BLaER1 (cell line): ENCODE measurements at regions not wholly inside any gene's neighbourhood (a gene's known extent, or its start where the extent isn't known, plus 50 kb on each side); places are given as distances from the start of the nearest gene placed in this dataset.
A peak's percentile ranks its signal among the peaks of the same experiment; 100 is the strongest.
"Not testable (repeated sequence)": the region's sequence is repeated elsewhere in the genome, so short reads cannot be mapped to it uniquely, and the experiment has no call there.

Experiments
- H3K27ac ChIP-seq: shearing (Covaris generic); formaldehyde crosslinking; 2 replicates; pipeline ENCODE4 v1.8.1; 2022
- H3K27me3 ChIP-seq: shearing (Covaris generic); formaldehyde crosslinking; 2 replicates; pipeline ENCODE4 v1.8.1; 2022
- H3K36me3 ChIP-seq: shearing (Covaris generic); formaldehyde crosslinking; 2 replicates; pipeline ENCODE4 v1.8.1; 2022
- H3K4me1 ChIP-seq: shearing (Covaris generic); formaldehyde crosslinking; 2 replicates; pipeline ENCODE4 v1.8.1; 2022
- H3K4me2 ChIP-seq: shearing (Covaris generic); formaldehyde crosslinking; 2 replicates; pipeline ENCODE4 v1.8.1; 2022
- H3K4me3 ChIP-seq: shearing (Covaris generic); formaldehyde crosslinking; 2 replicates; pipeline ENCODE4 v1.8.1; 2022
- H3K9ac ChIP-seq: shearing (Covaris generic); formaldehyde crosslinking; 2 replicates; pipeline ENCODE4 v1.8.1; 2022
- H3K9me3 ChIP-seq: shearing (Covaris generic); formaldehyde crosslinking; 2 replicates; pipeline ENCODE4 v1.8.1; 2022
- H4K20me1 ChIP-seq: shearing (Covaris generic); formaldehyde crosslinking; 2 replicates; pipeline ENCODE4 v1.8.1; 2022
- Cebpa-rat ChIP-seq: shearing (Covaris generic); IDR thresholded peaks from 2 replicates; pipeline ENCODE4 v1.8.1; 2022

DNA sequence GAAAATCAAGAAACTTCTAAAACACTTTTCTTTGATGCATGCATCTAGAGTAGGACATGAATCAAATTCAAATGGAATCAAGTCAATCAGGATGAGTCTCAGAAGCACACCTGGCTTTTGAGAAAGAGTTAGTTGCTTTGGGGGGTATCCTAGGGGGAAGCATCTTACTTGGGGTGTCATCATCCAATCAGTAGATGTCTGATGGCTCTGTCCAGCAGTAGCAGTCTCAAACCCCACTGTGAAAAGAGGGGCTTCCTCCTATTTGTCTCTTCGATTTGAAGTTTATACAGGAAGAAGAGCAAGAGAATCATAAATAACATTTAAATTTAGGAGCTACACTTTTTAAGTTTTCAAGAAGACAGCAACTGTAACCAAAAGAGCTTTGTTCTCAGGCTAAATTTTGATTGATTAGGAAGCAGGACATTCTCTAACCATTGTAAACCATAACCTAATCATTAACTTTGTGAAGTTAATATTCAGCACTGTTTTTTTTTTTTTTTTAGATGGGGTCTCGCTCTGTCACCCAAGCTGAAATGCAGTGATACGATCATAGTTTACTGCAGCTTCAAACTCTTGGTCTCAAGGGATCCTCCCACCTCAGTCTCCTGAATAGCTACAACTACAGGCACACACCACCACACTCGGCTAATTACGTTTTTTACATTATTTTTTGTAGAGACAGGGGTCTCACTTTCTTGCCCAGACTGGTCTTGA is 614.7 kb downstream of the CSNK1G3 start:
- no peaks in the 10 kb centered on the region for H3K27me3 ChIP-seq
- H3K36me3 ChIP-seq, result no peaks in the 10 kb centered on the region
- H3K4me1 ChIP-seq, result peaks cover 59% of the 10 kb centered on the region
- TF ChIP-seq Cebpa-rat, result no peak
- H3K9me3 ChIP-seq, result no peaks in the 10 kb centered on the region
- no peak overlapping the region for H3K4me3 ChIP-seq
- no peak overlapping the region for H3K27ac ChIP-seq
- H4K20me1 ChIP-seq, result no peaks in the 10 kb centered on the region
- peak overlapping the region; percentile 39 for H3K4me2 ChIP-seq
- H3K9ac ChIP-seq, result no peak overlapping the region

DNA sequence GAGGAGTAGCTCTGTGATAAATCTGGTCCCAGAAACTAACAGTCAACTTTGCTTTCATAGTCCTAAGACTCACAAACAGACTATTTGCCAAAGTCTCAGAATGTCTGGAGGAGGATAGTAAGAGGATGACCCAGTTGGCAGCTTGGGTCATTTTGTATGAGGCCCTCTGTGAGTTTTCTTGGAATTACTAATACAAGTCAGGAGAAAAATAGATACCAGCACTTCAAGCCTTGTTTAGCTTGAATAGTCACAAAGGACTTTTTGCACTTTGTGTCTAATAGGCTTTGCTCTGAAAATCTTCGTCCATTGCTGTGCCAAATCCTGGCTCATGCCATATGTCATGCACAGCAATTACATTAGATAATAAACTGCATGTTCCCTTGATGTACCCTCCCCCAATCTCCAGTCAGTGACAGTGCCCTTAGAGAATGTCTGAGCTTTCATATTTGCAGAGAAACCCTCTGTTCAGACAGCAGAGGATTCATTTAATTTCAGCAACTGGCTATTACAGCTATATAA is 612.8 kb downstream of the CSNK1G3 start:
- no peak overlapping the region for H3K27ac ChIP-seq
- H3K36me3 ChIP-seq, result no peaks in the 10 kb centered on the region
- H3K4me3 ChIP-seq, result no peak overlapping the region
- TF ChIP-seq Cebpa-rat, result no peak
- H3K9me3 ChIP-seq, result no peaks in the 10 kb centered on the region
- H3K27me3 ChIP-seq, result no peaks in the 10 kb centered on the region
- no peaks in the 10 kb centered on the region for H4K20me1 ChIP-seq
- peak overlapping the region; percentile 12; the same call in 1 of the 2 replicates for H3K4me2 ChIP-seq
- H3K9ac ChIP-seq, result no peak overlapping the region
- peaks cover 52% of the 10 kb centered on the region for H3K4me1 ChIP-seq

DNA sequence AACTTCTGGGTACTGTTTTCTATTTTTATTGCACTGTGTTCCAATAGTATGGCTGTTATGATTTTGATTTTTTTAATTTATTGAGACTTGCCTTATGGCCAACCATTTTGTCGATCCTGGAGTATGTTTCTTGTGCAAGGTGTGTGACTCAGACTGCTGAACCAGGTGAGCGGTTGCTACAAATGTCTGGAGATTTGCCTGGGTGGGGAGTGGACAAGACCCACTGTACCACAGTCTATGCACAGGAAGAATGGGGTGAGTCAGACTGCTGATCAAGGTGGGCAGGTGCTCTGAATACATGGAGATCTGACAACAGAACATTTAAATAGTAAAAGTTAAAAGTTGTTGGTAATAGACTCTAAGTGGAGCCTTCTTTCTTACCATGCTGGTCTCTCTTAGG is 609.2 kb downstream of the CSNK1G3 start:
- H3K27me3 ChIP-seq, result no peaks in the 10 kb centered on the region
- peaks cover 21% of the 10 kb centered on the region for H3K4me1 ChIP-seq
- H3K9me3 ChIP-seq, result no peaks in the 10 kb centered on the region
- TF ChIP-seq Cebpa-rat, result no peak
- H3K36me3 ChIP-seq, result no peaks in the 10 kb centered on the region
- no peak overlapping the region for H3K27ac ChIP-seq
- no peak overlapping the region for H3K4me2 ChIP-seq
- no peak overlapping the region for H3K4me3 ChIP-seq
- no peak overlapping the region for H3K9ac ChIP-seq
- no peaks in the 10 kb centered on the region for H4K20me1 ChIP-seq

DNA sequence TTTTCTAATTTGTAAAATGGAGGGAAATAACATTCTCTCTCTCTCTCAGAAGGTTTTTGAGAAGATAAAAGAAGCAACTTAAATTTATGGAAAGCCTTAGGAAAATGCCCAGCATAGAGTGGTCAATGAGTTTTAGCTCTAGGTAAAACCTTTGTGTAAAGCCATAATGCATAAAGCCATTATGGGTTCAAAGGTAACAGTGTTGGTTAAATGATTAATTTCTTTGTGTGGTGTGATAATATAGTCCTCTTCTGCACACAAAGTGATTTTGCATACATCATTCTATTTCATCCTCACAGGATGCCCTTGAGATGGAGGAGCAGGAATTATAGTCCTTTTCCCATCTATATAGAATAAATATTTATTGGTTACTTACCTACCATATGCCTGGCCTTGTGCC is 602.9 kb downstream of the CSNK1G3 start:
- Histone ChIP-seq H3K9ac (no peak overlapping the region), H3K4me3 (no peak overlapping the region), H3K9me3 (no peaks in the 10 kb centered on the region), H3K4me1 (no peaks in the 10 kb centered on the region), H3K4me2 (no peak overlapping the region), H4K20me1 (no peaks in the 10 kb centered on the region), H3K27me3 (no peaks in the 10 kb centered on the region), H3K36me3 (no peaks in the 10 kb centered on the region), H3K27ac (no peak overlapping the region)
- no peak for TF ChIP-seq Cebpa-rat

DNA sequence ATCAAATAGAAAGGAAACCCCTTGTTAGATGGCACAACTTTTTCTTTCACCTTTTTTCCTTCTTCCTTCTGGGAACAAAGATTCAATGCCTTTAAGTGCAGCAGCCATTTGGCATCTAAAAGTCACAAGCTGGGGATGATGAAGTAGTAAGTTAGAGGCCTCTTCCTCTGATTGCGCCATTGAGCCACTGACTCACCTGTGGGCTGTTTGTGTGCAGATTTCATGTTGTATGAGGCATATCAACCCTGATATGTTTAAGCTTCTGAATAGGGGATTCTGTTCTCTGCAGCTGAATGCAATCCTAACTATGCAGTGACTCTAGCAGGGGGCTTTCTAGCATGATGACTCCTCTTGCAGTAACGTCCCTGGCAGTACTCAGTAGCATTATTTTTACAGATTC is 599.9 kb downstream of the CSNK1G3 start:
- Histone ChIP-seq H3K27me3 (no peaks in the 10 kb centered on the region), H3K4me1 (no peaks in the 10 kb centered on the region), H3K9me3 (no peaks in the 10 kb centered on the region)

DNA sequence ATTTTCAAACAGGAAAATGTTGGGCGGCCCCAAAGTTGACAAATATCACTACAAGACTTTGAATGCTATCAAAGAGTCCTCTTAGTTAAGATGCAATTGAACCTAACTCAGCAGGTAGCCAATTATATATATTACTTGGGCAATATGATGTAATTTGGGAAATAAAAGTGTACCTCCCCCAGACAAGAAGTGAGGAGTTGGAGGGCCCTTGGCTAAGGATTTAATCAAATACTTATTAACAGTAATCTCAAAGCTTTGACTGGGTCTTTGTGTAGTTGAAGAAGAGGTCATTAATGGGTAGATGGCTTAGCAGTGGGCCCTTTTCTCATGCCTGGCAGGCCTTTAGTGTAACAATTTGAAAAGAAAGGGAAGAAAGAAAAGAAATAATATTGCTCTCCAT is 599.0 kb downstream of the CSNK1G3 start:
- no peaks in the 10 kb centered on the region for H3K9me3 ChIP-seq
- no peaks in the 10 kb centered on the region for H3K4me1 ChIP-seq
- no peak overlapping the region for H3K9ac ChIP-seq
- H3K36me3 ChIP-seq, result no peaks in the 10 kb centered on the region
- no peak for TF ChIP-seq Cebpa-rat
- no peak overlapping the region for H3K4me2 ChIP-seq
- H3K27me3 ChIP-seq, result no peaks in the 10 kb centered on the region
- H3K4me3 ChIP-seq, result no peak overlapping the region
- no peak overlapping the region for H3K27ac ChIP-seq
- no peaks in the 10 kb centered on the region for H4K20me1 ChIP-seq

More for the DNA sequence above, 599.9 kb downstream of the CSNK1G3 start:
- Histone ChIP-seq H3K4me3 (no peak overlapping the region), H3K9ac (no peak overlapping the region), H3K4me2 (no peak overlapping the region), H3K36me3 (no peaks in the 10 kb centered on the region), H3K27ac (no peak overlapping the region), H4K20me1 (no peaks in the 10 kb centered on the region)
- no peak for TF ChIP-seq Cebpa-rat

DNA sequence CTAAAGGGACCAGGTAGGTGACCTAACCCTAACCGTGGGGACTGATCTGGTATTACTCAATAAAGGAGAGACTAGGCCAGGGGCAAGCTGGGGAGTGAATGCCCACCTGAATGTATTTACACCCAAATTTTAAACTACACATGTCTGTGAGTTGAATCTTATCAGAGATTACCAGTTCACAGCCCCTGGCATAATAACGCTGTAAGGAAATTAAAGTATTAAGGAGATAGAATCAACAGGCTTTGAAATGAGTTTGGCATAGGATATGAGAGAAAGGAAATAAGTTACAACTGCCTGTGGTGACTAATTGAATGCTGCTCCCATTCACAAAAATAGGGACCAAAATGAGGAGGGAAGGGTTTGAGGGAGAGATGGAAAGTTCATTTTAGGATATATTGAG is 593.3 kb downstream of the CSNK1G3 start:
- Histone ChIP-seq H3K27me3 (no peaks in the 10 kb centered on the region), H3K4me1 (no peaks in the 10 kb centered on the region), H3K9me3 (no peaks in the 10 kb centered on the region), H3K27ac (no peak overlapping the region), H3K36me3 (no peaks in the 10 kb centered on the region), H3K4me3 (no peak overlapping the region), H4K20me1 (no peaks in the 10 kb centered on the region), H3K4me2 (no peak overlapping the region), H3K9ac (no peak overlapping the region)
- no peak for TF ChIP-seq Cebpa-rat

DNA sequence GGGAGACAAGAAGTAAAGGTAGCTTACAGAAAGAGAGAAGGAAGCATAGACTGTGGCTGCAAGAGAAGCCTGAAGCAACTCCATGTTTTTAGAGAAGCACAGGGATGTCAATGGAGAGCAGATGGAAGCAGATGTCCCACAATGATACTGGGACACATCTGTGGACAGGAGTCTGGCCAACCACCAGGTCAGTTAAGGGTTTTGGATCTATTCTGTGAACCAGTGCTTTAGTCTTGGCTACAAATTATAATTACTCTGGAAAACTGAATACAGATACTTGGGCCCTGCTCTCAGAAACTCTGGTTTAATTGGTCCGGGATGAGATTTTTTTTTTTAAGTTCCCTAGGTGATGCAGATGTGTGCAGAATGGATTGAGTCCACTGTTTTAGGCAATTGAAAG is 592.8 kb downstream of the CSNK1G3 start:
- Histone ChIP-seq H3K27ac (no peak overlapping the region), H3K27me3 (no peaks in the 10 kb centered on the region), H3K4me2 (no peak overlapping the region), H4K20me1 (no peaks in the 10 kb centered on the region), H3K9me3 (no peaks in the 10 kb centered on the region), H3K36me3 (no peaks in the 10 kb centered on the region), H3K9ac (no peak overlapping the region), H3K4me3 (no peak overlapping the region), H3K4me1 (no peaks in the 10 kb centered on the region)
- TF ChIP-seq Cebpa-rat, result no peak

DNA sequence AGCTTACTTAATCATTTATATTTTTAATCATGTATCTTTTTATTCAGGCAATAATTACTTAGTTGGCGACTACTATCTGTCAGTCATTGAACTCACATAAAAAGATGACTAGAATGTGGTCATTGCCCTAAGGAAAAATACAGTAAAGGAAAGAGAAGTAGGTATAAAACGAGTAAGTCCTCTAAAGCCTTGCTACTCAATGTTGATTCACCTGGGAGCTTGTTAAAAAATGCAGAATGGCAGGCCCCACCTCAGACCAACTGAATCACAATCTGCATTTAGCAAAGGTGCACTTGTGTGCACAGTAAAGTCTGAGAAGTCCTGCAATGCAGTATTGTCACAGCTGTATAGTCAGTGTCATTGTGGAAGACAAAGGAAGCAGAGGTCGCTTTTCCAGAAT is 592.4 kb downstream of the CSNK1G3 start:
- no peak for TF ChIP-seq Cebpa-rat
- Histone ChIP-seq H3K36me3 (no peaks in the 10 kb centered on the region), H3K27me3 (no peaks in the 10 kb centered on the region), H3K4me1 (no peaks in the 10 kb centered on the region), H3K4me3 (no peak overlapping the region), H3K27ac (no peak overlapping the region), H3K9ac (no peak overlapping the region), H4K20me1 (no peaks in the 10 kb centered on the region), H3K4me2 (no peak overlapping the region), H3K9me3 (no peaks in the 10 kb centered on the region)

DNA sequence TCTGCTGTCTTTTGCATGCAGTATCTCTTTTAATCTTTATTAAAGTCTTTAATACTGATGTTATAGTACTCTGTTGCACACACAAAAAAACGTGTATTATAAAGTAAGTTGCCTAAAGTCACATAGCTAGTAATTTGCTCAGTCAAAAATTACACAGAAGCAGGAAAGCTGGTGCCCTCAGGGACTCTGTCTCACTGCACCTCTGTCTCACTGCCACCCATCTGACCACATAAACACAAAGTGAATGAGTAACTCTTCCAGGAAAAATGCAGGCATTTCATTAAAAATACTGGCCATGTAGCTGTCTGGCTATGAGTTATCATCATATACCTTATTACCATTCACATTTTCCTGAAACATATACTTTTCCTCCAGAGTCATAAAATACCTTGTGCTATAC is 591.7 kb downstream of the CSNK1G3 start:
- H3K4me3 ChIP-seq, result no peak overlapping the region
- H3K9me3 ChIP-seq, result no peaks in the 10 kb centered on the region
- no peak overlapping the region for H3K9ac ChIP-seq
- TF ChIP-seq Cebpa-rat, result no peak
- H3K4me1 ChIP-seq, result no peaks in the 10 kb centered on the region
- H3K27me3 ChIP-seq, result no peaks in the 10 kb centered on the region
- no peaks in the 10 kb centered on the region for H3K36me3 ChIP-seq
- no peak overlapping the region for H3K27ac ChIP-seq
- no peak overlapping the region for H3K4me2 ChIP-seq
- no peaks in the 10 kb centered on the region for H4K20me1 ChIP-seq

DNA sequence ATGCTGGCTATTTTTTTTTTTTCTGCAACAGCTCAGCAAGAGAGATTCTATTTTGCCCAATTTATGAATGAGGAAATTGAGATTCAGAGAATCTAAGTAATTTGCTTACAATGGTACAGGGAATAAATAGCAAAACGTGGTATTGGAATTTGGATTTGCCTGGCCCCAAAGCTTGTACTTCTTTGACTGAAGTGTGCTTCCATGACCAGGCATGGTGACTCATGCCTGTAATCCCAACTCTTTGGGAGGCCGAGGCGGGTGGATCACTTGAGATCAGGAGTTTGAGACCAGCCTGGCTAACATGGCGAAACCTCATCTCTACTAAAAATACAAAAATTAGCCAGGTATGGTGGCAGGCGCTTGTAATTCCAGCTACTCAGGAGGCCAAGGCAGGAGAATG is 591.1 kb downstream of the CSNK1G3 start:
- not testable (repeated sequence) for H3K9me3 ChIP-seq, H3K4me2 ChIP-seq, H3K9ac ChIP-seq, H3K4me3 ChIP-seq, H3K4me1 ChIP-seq, H4K20me1 ChIP-seq, H3K27ac ChIP-seq, H3K27me3 ChIP-seq, H3K36me3 ChIP-seq
